ENCODE measurements at regions not wholly inside any gene's neighbourhood (a gene's known extent, or its start where the extent isn't known, plus 50 kb on each side); places are given as distances from the start of the nearest gene placed in this dataset.

- DNase-seq (ENCODE audit: low read depth): no peak
These were observed 53.6 kb upstream of the NT5E start for GRCh38 chr6:85396159-85396808.

GRCh38 chr6:85395746-85396145 is 54.1 kb upstream of the NT5E start:
- no peak for DNase-seq (ENCODE audit: low read depth)

- DNase-seq (ENCODE audit: low read depth): no peak
These were observed 54.9 kb upstream of the NT5E start for GRCh38 chr6:85394853-85395538.

- DNase-seq (ENCODE audit: low read depth): no peak
These were observed 55.7 kb upstream of the NT5E start for GRCh38 chr6:85394199-85394598.

GRCh38 chr6:85392379-85392778 is 57.5 kb upstream of the NT5E start:
- DNase-seq (ENCODE audit: low read depth): no peak

- no peak for DNase-seq (ENCODE audit: low read depth)
These were observed 59.1 kb upstream of the NT5E start for GRCh38 chr6:85390775-85391174.

- peak; percentile 50 for DNase-seq (ENCODE audit: low read depth)
These were observed 59.7 kb upstream of the NT5E start for GRCh38 chr6:85390105-85390728.

- no peak for DNase-seq (ENCODE audit: low read depth)
These were observed 60.6 kb upstream of the NT5E start for GRCh38 chr6:85389151-85389797.

- no peak for DNase-seq (ENCODE audit: low read depth)
These were observed 61.4 kb upstream of the NT5E start for GRCh38 chr6:85388531-85388930.

- no peak for DNase-seq (ENCODE audit: low read depth)
These were observed 64.1 kb upstream of the NT5E start for GRCh38 chr6:85385636-85386315.

GRCh38 chr6:85383042-85383441 is 66.8 kb upstream of the NT5E start:
- DNase-seq (ENCODE audit: low read depth): no peak

- no peak for DNase-seq (ENCODE audit: low read depth)
These were observed 67.3 kb upstream of the NT5E start for GRCh38 chr6:85382541-85382940.

GRCh38 chr6:85372915-85373270 is 77.0 kb upstream of the NT5E start:
- no peak for DNase-seq (ENCODE audit: low read depth)

- no peak for DNase-seq (ENCODE audit: low read depth)
These were observed 77.5 kb upstream of the NT5E start for GRCh38 chr6:85372188-85372914.

- no peak for DNase-seq (ENCODE audit: low read depth)
These were observed 81.3 kb upstream of the NT5E start for GRCh38 chr6:85368631-85369030.

GRCh38 chr6:85364344-85364743 is 85.5 kb upstream of the NT5E start:
- peak; percentile 87 for DNase-seq (ENCODE audit: low read depth)

GRCh38 chr6:85363870-85364269 is 86.0 kb upstream of the NT5E start:
- no peak for DNase-seq (ENCODE audit: low read depth)

GRCh38 chr6:85362652-85363310 is 87.1 kb upstream of the NT5E start:
- DNase-seq (ENCODE audit: low read depth): peak; percentile 25

GRCh38 chr6:85361643-85362014 is 88.3 kb upstream of the NT5E start:
- no peak for DNase-seq (ENCODE audit: low read depth)

GRCh38 chr6:85360794-85361642 is 88.9 kb upstream of the NT5E start:
- peak; percentile 95 for DNase-seq (ENCODE audit: low read depth)
